Osteocyte (in vitro differentiated cells): ENCODE measurements at regions not wholly inside any gene's neighbourhood (a gene's known extent, or its start where the extent isn't known, plus 50 kb on each side); places are given as distances from the start of the nearest gene placed in this dataset.

Experiments
- DNase-seq: peaks from one replicate; pipeline ENCODE4 v3.0.0; 2021; ENCODE audit warnings: mixed read lengths; ENCODE audit not compliant: unreplicated experiment; ENCODE audit errors: extremely low spot score
- H3K27ac Mint-ChIP-seq: one replicate; pipeline ENCODE4 v1.8.0; 2021; ENCODE audit warnings: mild to moderate bottlenecking, mixed read lengths; ENCODE audit not compliant: unreplicated experiment
- H3K27me3 Mint-ChIP-seq: one replicate; pipeline ENCODE4 v1.8.0; 2021; ENCODE audit warnings: mixed read lengths; ENCODE audit not compliant: unreplicated experiment
- H3K36me3 Mint-ChIP-seq: one replicate; pipeline ENCODE4 v1.8.0; 2021; ENCODE audit warnings: mixed read lengths; ENCODE audit not compliant: unreplicated experiment
- H3K4me1 Mint-ChIP-seq: one replicate; pipeline ENCODE4 v1.8.0; 2021; ENCODE audit warnings: mixed read lengths; ENCODE audit not compliant: unreplicated experiment
- H3K4me3 Mint-ChIP-seq: one replicate; pipeline ENCODE4 v1.8.0; 2021; ENCODE audit warnings: mild to moderate bottlenecking, moderate library complexity, mixed read lengths; ENCODE audit not compliant: unreplicated experiment
- H3K9me3 Mint-ChIP-seq: one replicate; pipeline ENCODE4 v1.8.0; 2021; ENCODE audit warnings: mixed read lengths; ENCODE audit not compliant: unreplicated experiment
- CTCF ChIP-seq: fragments of 200-600 bp; sonication (generic); IDR thresholded peaks from 2 replicates; pipeline ENCODE4 v1.5.0; 2021; ENCODE audit warnings: antibody characterized with exemption, mild to moderate bottlenecking, moderate library complexity

- no peak for DNase-seq
- Mint-ChIP-seq H3K9me3 (peaks cover 50% of the 10 kb centered on the region), H3K27ac (no peak overlapping the region), H3K36me3 (no peaks in the 10 kb centered on the region), H3K27me3 (no peaks in the 10 kb centered on the region), H3K4me3 (no peak overlapping the region), H3K4me1 (no peaks in the 10 kb centered on the region)
- no peak for TF ChIP-seq CTCF
Observed at GRCh38 chr2:22596306-22596705, 788.7 kb upstream of the KLHL29 start.

DNA sequence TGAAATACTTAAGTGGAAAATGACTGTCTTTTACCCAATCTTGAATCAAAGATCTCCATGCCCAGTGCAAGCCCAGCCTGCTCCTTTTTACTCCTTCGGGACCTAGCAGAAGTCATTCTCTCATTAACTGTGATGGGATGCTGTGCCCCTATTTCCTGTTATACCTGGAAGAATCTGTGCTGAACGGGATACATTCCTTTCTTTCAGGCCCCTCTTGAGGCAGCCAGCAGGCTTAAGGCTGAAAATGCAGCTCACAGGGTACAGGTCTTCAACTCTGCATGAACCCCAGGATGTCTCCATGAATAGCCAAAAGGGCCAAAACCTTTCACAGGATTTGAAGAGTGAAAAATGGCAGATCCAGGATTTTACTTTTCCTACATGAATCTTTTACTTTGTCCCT is 784.8 kb upstream of the KLHL29 start:
- TF ChIP-seq CTCF: no peak
- no peak overlapping the region for H3K27ac Mint-ChIP-seq
- DNase-seq: no peak
- no peaks in the 10 kb centered on the region for H3K36me3 Mint-ChIP-seq
- H3K4me3 Mint-ChIP-seq: no peak overlapping the region
- H3K9me3 Mint-ChIP-seq: peaks cover 19% of the 10 kb centered on the region
- H3K4me1 Mint-ChIP-seq: no peaks in the 10 kb centered on the region
- no peaks in the 10 kb centered on the region for H3K27me3 Mint-ChIP-seq

DNA sequence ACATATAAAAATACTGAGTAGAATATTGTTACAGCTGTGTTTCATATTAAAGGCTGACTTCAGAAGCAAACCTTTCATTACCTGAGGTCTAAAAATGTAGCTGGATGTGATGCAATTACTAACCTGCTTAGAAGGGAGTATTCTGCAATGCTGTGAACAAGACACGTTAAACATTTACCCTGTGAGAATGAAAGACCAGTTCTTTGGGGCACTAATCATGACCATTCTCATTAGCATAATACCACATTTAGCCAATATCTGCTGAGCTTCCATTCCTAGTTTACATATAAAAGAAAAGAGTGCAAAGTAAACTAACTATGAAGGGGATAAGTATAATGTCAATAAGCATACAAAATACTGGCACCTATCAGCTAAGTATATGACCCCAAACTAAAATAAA is 784.0 kb upstream of the KLHL29 start:
- no peaks in the 10 kb centered on the region for H3K4me1 Mint-ChIP-seq
- H3K27me3 Mint-ChIP-seq: no peaks in the 10 kb centered on the region
- H3K36me3 Mint-ChIP-seq: no peaks in the 10 kb centered on the region
- TF ChIP-seq CTCF: no peak
- no peak overlapping the region for H3K27ac Mint-ChIP-seq
- no peak for DNase-seq
- peaks cover 18% of the 10 kb centered on the region for H3K9me3 Mint-ChIP-seq
- H3K4me3 Mint-ChIP-seq: no peak overlapping the region

- no peaks in the 10 kb centered on the region for H3K4me1 Mint-ChIP-seq
- no peaks in the 10 kb centered on the region for H3K36me3 Mint-ChIP-seq
- TF ChIP-seq CTCF: no peak
- no peaks in the 10 kb centered on the region for H3K27me3 Mint-ChIP-seq
- no peak for DNase-seq
- H3K9me3 Mint-ChIP-seq: peaks cover 7% of the 10 kb centered on the region
- no peak overlapping the region for H3K27ac Mint-ChIP-seq
- no peak overlapping the region for H3K4me3 Mint-ChIP-seq
Observed at GRCh38 chr2:22604136-22604535, 780.8 kb upstream of the KLHL29 start.

- H3K36me3 Mint-ChIP-seq: no peaks in the 10 kb centered on the region
- TF ChIP-seq CTCF: no peak
Observed at GRCh38 chr2:22616031-22616430, 768.9 kb upstream of the KLHL29 start.

More at GRCh38 chr2:22616031-22616430, 768.9 kb upstream of the KLHL29 start:
- no peak overlapping the region for H3K27ac Mint-ChIP-seq
- H3K4me1 Mint-ChIP-seq: no peaks in the 10 kb centered on the region
- no peak for DNase-seq
- H3K4me3 Mint-ChIP-seq: no peak overlapping the region
- peaks cover 7% of the 10 kb centered on the region for H3K9me3 Mint-ChIP-seq
- H3K27me3 Mint-ChIP-seq: no peaks in the 10 kb centered on the region
